ENCODE measurements at regions not wholly inside any gene's neighbourhood (a gene's known extent, or its start where the extent isn't known, plus 50 kb on each side); places are given as distances from the start of the nearest gene placed in this dataset.
"Not testable (repeated sequence)": the region's sequence is repeated elsewhere in the genome, so short reads cannot be mapped to it uniquely, and the experiment has no call there.

- WGBS (ENCODE audit: insufficient coverage), result 97% methylated on average over 4 of the region's 5 CpGs
- H3K4me3 ChIP-seq (ENCODE audit: low read depth, low read length), result no peak overlapping the region
- no peaks in the 10 kb centered on the region for H3K27me3 ChIP-seq (ENCODE audit: control insufficient read depth, insufficient read depth, low read length)
- no peak for DNase-seq (ENCODE audit: low read depth in 4 of 6, low spot score in 6 of 6)
- no peak overlapping the region for H3K27ac ChIP-seq (ENCODE audit: low read depth, low read length)
- no peaks in the 10 kb centered on the region for H3K4me1 ChIP-seq (ENCODE audit: control insufficient read depth, insufficient read depth, low read length)
- no peaks in the 10 kb centered on the region for H3K9me3 ChIP-seq (ENCODE audit: control insufficient read depth, insufficient read depth, low read length)
- no peaks in the 10 kb centered on the region for H3K36me3 ChIP-seq (ENCODE audit: control insufficient read depth, insufficient read depth, low read length)
These were observed 52.7 kb upstream of the LARP1 start for GRCh38 chr5:154702477-154702876.

GRCh38 chr5:154701725-154702124 is 53.5 kb upstream of the LARP1 start:
- not testable (repeated sequence) for H3K27me3 ChIP-seq (ENCODE audit: control insufficient read depth, insufficient read depth, low read length); H3K36me3 ChIP-seq (ENCODE audit: control insufficient read depth, insufficient read depth, low read length); DNase-seq (ENCODE audit: low read depth in 4 of 6, low spot score in 6 of 6); H3K4me3 ChIP-seq (ENCODE audit: low read depth, low read length); H3K9me3 ChIP-seq (ENCODE audit: control insufficient read depth, insufficient read depth, low read length); H3K27ac ChIP-seq (ENCODE audit: low read depth, low read length); H3K4me1 ChIP-seq (ENCODE audit: control insufficient read depth, insufficient read depth, low read length)
- 91% methylated on average over 3 of the region's 4 CpGs for WGBS (ENCODE audit: insufficient coverage)

GRCh38 chr5:154701181-154701580 is 54.0 kb upstream of the LARP1 start:
- Histone ChIP-seq H3K4me1 (ENCODE audit: control insufficient read depth, insufficient read depth, low read length) (no peaks in the 10 kb centered on the region), H3K9me3 (ENCODE audit: control insufficient read depth, insufficient read depth, low read length) (no peaks in the 10 kb centered on the region), H3K27ac (ENCODE audit: low read depth, low read length) (no peak overlapping the region), H3K27me3 (ENCODE audit: control insufficient read depth, insufficient read depth, low read length) (no peaks in the 10 kb centered on the region), H3K36me3 (ENCODE audit: control insufficient read depth, insufficient read depth, low read length) (no peaks in the 10 kb centered on the region), H3K4me3 (ENCODE audit: low read depth, low read length) (no peak overlapping the region)
- DNase-seq (ENCODE audit: low read depth in 4 of 6, low spot score in 6 of 6), result no peak
- 0% methylated on average over 1 of the region's 3 CpGs for WGBS (ENCODE audit: insufficient coverage)

GRCh38 chr5:154700289-154700928 is 54.8 kb upstream of the LARP1 start:
- H3K9me3 ChIP-seq (ENCODE audit: control insufficient read depth, insufficient read depth, low read length); H3K4me1 ChIP-seq (ENCODE audit: control insufficient read depth, insufficient read depth, low read length); DNase-seq (ENCODE audit: low read depth in 4 of 6, low spot score in 6 of 6); H3K36me3 ChIP-seq (ENCODE audit: control insufficient read depth, insufficient read depth, low read length); H3K27me3 ChIP-seq (ENCODE audit: control insufficient read depth, insufficient read depth, low read length); H3K27ac ChIP-seq (ENCODE audit: low read depth, low read length); H3K4me3 ChIP-seq (ENCODE audit: low read depth, low read length): not testable (repeated sequence)
- WGBS (ENCODE audit: insufficient coverage), result 86% methylated on average over 4 of the region's 10 CpGs

GRCh38 chr5:154698763-154699162 is 56.4 kb upstream of the LARP1 start:
- WGBS (ENCODE audit: insufficient coverage), result 56% methylated on average over 4 of the region's 6 CpGs

GRCh38 chr5:154697371-154697770 is 57.8 kb upstream of the LARP1 start:
- Histone ChIP-seq H3K36me3 (ENCODE audit: control insufficient read depth, insufficient read depth, low read length) (no peaks in the 10 kb centered on the region), H3K9me3 (ENCODE audit: control insufficient read depth, insufficient read depth, low read length) (peaks cover 3% of the 10 kb centered on the region), H3K27ac (ENCODE audit: low read depth, low read length) (no peak overlapping the region), H3K27me3 (ENCODE audit: control insufficient read depth, insufficient read depth, low read length) (no peaks in the 10 kb centered on the region), H3K4me3 (ENCODE audit: low read depth, low read length) (no peak overlapping the region), H3K4me1 (ENCODE audit: control insufficient read depth, insufficient read depth, low read length) (no peaks in the 10 kb centered on the region)
- DNase-seq (ENCODE audit: low read depth in 4 of 6, low spot score in 6 of 6), result no peak
- WGBS (ENCODE audit: insufficient coverage), result 60% methylated on average over 1 of the region's 5 CpGs

More at GRCh38 chr5:154698763-154699162, 56.4 kb upstream of the LARP1 start:
- H3K9me3 ChIP-seq (ENCODE audit: control insufficient read depth, insufficient read depth, low read length), result no peaks in the 10 kb centered on the region
- no peak overlapping the region for H3K27ac ChIP-seq (ENCODE audit: low read depth, low read length)
- no peaks in the 10 kb centered on the region for H3K36me3 ChIP-seq (ENCODE audit: control insufficient read depth, insufficient read depth, low read length)
- no peaks in the 10 kb centered on the region for H3K27me3 ChIP-seq (ENCODE audit: control insufficient read depth, insufficient read depth, low read length)
- peak in 1 of 6 donors; percentile 69 for DNase-seq (ENCODE audit: low read depth in 4 of 6, low spot score in 6 of 6)
- H3K4me1 ChIP-seq (ENCODE audit: control insufficient read depth, insufficient read depth, low read length), result no peaks in the 10 kb centered on the region
- H3K4me3 ChIP-seq (ENCODE audit: low read depth, low read length), result no peak overlapping the region

- H3K4me3 ChIP-seq (ENCODE audit: low read depth, low read length), result no peak overlapping the region
- H3K27ac ChIP-seq (ENCODE audit: low read depth, low read length), result no peak overlapping the region
- no peak for DNase-seq (ENCODE audit: low read depth in 4 of 6, low spot score in 6 of 6)
- no peaks in the 10 kb centered on the region for H3K27me3 ChIP-seq (ENCODE audit: control insufficient read depth, insufficient read depth, low read length)
- H3K9me3 ChIP-seq (ENCODE audit: control insufficient read depth, insufficient read depth, low read length), result peaks cover 3% of the 10 kb centered on the region
- no peaks in the 10 kb centered on the region for H3K4me1 ChIP-seq (ENCODE audit: control insufficient read depth, insufficient read depth, low read length)
- WGBS (ENCODE audit: insufficient coverage), result 68% methylated on average over 2 of the region's 3 CpGs
- no peaks in the 10 kb centered on the region for H3K36me3 ChIP-seq (ENCODE audit: control insufficient read depth, insufficient read depth, low read length)
These were observed 58.3 kb upstream of the LARP1 start for GRCh38 chr5:154696891-154697290.

- H3K27ac ChIP-seq (ENCODE audit: low read depth, low read length), result no peak overlapping the region
- no peak overlapping the region for H3K4me3 ChIP-seq (ENCODE audit: low read depth, low read length)
- no peaks in the 10 kb centered on the region for H3K36me3 ChIP-seq (ENCODE audit: control insufficient read depth, insufficient read depth, low read length)
- H3K4me1 ChIP-seq (ENCODE audit: control insufficient read depth, insufficient read depth, low read length), result peaks cover 6% of the 10 kb centered on the region
- no peak for DNase-seq (ENCODE audit: low read depth in 4 of 6, low spot score in 6 of 6)
- H3K27me3 ChIP-seq (ENCODE audit: control insufficient read depth, insufficient read depth, low read length), result no peaks in the 10 kb centered on the region
- no CpG with 5 or more reads among the region's 3 CpGs for WGBS (ENCODE audit: insufficient coverage)
- H3K9me3 ChIP-seq (ENCODE audit: control insufficient read depth, insufficient read depth, low read length), result peaks cover 4% of the 10 kb centered on the region
These were observed 61.0 kb upstream of the LARP1 start for GRCh38 chr5:154694159-154694558.

GRCh38 chr5:154690488-154690887 is 64.7 kb upstream of the LARP1 start:
- H3K36me3 ChIP-seq (ENCODE audit: control insufficient read depth, insufficient read depth, low read length), result no peaks in the 10 kb centered on the region
- no peak for DNase-seq (ENCODE audit: low read depth in 4 of 6, low spot score in 6 of 6)
- WGBS (ENCODE audit: insufficient coverage), result 84% methylated on average over 25 of the region's 28 CpGs
- no peak overlapping the region for H3K27ac ChIP-seq (ENCODE audit: low read depth, low read length)
- peaks cover 6% of the 10 kb centered on the region for H3K4me1 ChIP-seq (ENCODE audit: control insufficient read depth, insufficient read depth, low read length)
- peaks cover 8% of the 10 kb centered on the region for H3K9me3 ChIP-seq (ENCODE audit: control insufficient read depth, insufficient read depth, low read length)
- no peak overlapping the region for H3K4me3 ChIP-seq (ENCODE audit: low read depth, low read length)
- no peaks in the 10 kb centered on the region for H3K27me3 ChIP-seq (ENCODE audit: control insufficient read depth, insufficient read depth, low read length)

GRCh38 chr5:154686490-154686889 is 68.7 kb upstream of the LARP1 start:
- DNase-seq (ENCODE audit: low read depth in 4 of 6, low spot score in 6 of 6), result no peak
- Histone ChIP-seq H3K27ac (ENCODE audit: low read depth, low read length) (no peak overlapping the region), H3K27me3 (ENCODE audit: control insufficient read depth, insufficient read depth, low read length) (no peaks in the 10 kb centered on the region), H3K4me3 (ENCODE audit: low read depth, low read length) (no peak overlapping the region), H3K9me3 (ENCODE audit: control insufficient read depth, insufficient read depth, low read length) (peaks cover 5% of the 10 kb centered on the region), H3K4me1 (ENCODE audit: control insufficient read depth, insufficient read depth, low read length) (peaks cover 19% of the 10 kb centered on the region), H3K36me3 (ENCODE audit: control insufficient read depth, insufficient read depth, low read length) (no peaks in the 10 kb centered on the region)
- WGBS (ENCODE audit: insufficient coverage), result no CpG with 5 or more reads among the region's 4 CpGs
